MM.1S (cell line): ENCODE measurements at regions not wholly inside any gene's neighbourhood (a gene's known extent, or its start where the extent isn't known, plus 50 kb on each side); places are given as distances from the start of the nearest gene placed in this dataset.

ENCODE experiments used
- DNase-seq: peaks from one replicate; pipeline ENCODE4 v3.0.0-alpha.2; 2015
- H2AFZ ChIP-seq: fragments of 300-600 bp; sonication (generic); 2 replicates; pipeline ENCODE4 v1.6.0; 2016; ENCODE audit warnings: antibody characterized with exemption, low read length
- H3F3A ChIP-seq: fragments of 300-600 bp; sonication (generic); 2 replicates; pipeline ENCODE4 v1.6.1; 2016; ENCODE audit warnings: mild to moderate bottlenecking, antibody characterized with exemption, low read length, moderate library complexity, mixed read lengths; ENCODE audit not compliant: insufficient read depth
- H3K27ac ChIP-seq: fragments of 300-600 bp; sonication (generic); 2 replicates; pipeline ENCODE4 v1.5.1; 2016; ENCODE audit warnings: mild to moderate bottlenecking, low read length
- H3K27me3 ChIP-seq: fragments of 300-600 bp; sonication (generic); replicated peaks from 2 replicates; pipeline ENCODE4 v1.6.0; 2016; ENCODE audit warnings: low read length; ENCODE audit not compliant: insufficient read depth
- H3K36me3 ChIP-seq: fragments of 300-600 bp; sonication (generic); replicated peaks from 2 replicates; pipeline ENCODE4 v1.6.1; 2016; ENCODE audit warnings: mild to moderate bottlenecking, low read length, mixed read lengths; ENCODE audit not compliant: insufficient read depth
- H3K4me1 ChIP-seq: fragments of 300-600 bp; sonication (generic); 2 replicates; pipeline ENCODE4 v1.6.1; 2016; ENCODE audit warnings: low read length, mixed read lengths
- H3K4me2 ChIP-seq: fragments of 300-600 bp; sonication (generic); 2 replicates; pipeline ENCODE4 v1.6.0; 2016; ENCODE audit warnings: low read depth, low read length
- H3K4me3 ChIP-seq: fragments of 300-600 bp; sonication (generic); 2 replicates; pipeline ENCODE4 v1.5.1; 2016; ENCODE audit warnings: low read length, mixed read lengths
- H3K79me2 ChIP-seq: fragments of 300-600 bp; sonication (generic); 2 replicates; pipeline ENCODE4 v1.6.1; 2016; ENCODE audit warnings: mixed run types, low read length, mixed read lengths
- H3K9ac ChIP-seq: fragments of 300-600 bp; sonication (generic); 2 replicates; pipeline ENCODE4 v1.6.1; 2016; ENCODE audit warnings: low read length, mixed read lengths
- H3K9me2 ChIP-seq: fragments of 300-600 bp; sonication (generic); replicated peaks from 2 replicates; pipeline ENCODE4 v1.6.1; 2016; ENCODE audit warnings: mild to moderate bottlenecking, low read length, mixed read lengths; ENCODE audit not compliant: insufficient read depth
- H3K9me3 ChIP-seq: fragments of 300-600 bp; sonication (generic); replicated peaks from 2 replicates; pipeline ENCODE4 v1.6.1; 2016; ENCODE audit warnings: mild to moderate bottlenecking, low read length, mixed read lengths; ENCODE audit not compliant: insufficient read depth
- H4K20me1 ChIP-seq: fragments of 300-600 bp; sonication (generic); 2 replicates; pipeline ENCODE4 v1.6.1; 2016; ENCODE audit warnings: mild to moderate bottlenecking, low read length, moderate library complexity, mixed read lengths; ENCODE audit not compliant: insufficient read depth
- EZH2 ChIP-seq: fragments of 300-600 bp; sonication (generic); optimal IDR thresholded peaks from 2 replicates; pipeline ENCODE3; 2017; ENCODE audit warnings: low read depth, mild to moderate bottlenecking, antibody characterized with exemption, low read length, mixed read lengths
- EZH2phosphoT487 ChIP-seq: fragments of 300-600 bp; sonication (generic); IDR thresholded peaks from 2 replicates; pipeline ENCODE4 v1.6.1; 2018; ENCODE audit warnings: antibody characterized with exemption, low read length
- TF ChIP-seq, protein P1 (sequence below): fragments of 300-600 bp; sonication (generic); IDR thresholded peaks from 2 replicates; pipeline ENCODE4 v1.5.1; 2016; ENCODE audit warnings: antibody characterized with exemption, low read length, mixed read lengths

DNA sequence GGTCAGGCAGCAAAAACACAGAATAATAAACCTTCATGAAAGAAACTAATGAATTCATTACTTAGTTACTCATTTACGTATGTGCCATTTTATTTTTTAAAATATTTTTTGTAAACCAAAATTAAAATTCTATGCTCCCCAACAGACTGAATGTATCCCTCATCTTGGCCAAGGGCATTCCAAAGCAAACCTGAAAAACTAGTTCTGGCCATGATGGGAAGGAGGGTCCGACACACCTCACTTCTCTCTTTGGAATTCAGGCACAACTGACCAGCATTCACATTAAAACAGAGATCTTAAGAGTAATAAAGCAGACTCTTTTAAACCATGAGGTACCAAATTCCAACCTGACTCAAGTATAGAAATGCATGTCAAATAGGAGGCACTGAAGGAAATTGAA, 1576.9 kb upstream of the SPRY2 start:
- Histone ChIP-seq H2AFZ (no peak overlapping the region), H4K20me1 (no peaks in the 10 kb centered on the region), H3F3A (no peaks in the 10 kb centered on the region), H3K9me3 (no peaks in the 10 kb centered on the region), H3K36me3 (no peaks in the 10 kb centered on the region), H3K4me3 (no peak overlapping the region), H3K4me1 (no peaks in the 10 kb centered on the region), H3K9me2 (0 out of 2 replicates have a peak, but pooled peaks cover 2% of the 10 kb centered on the region), H3K27ac (no peak overlapping the region), H3K79me2 (no peaks in the 10 kb centered on the region), H3K9ac (no peak overlapping the region), H3K4me2 (no peak overlapping the region), H3K27me3 (no peaks in the 10 kb centered on the region)
- TF ChIP-seq, protein P1, sequence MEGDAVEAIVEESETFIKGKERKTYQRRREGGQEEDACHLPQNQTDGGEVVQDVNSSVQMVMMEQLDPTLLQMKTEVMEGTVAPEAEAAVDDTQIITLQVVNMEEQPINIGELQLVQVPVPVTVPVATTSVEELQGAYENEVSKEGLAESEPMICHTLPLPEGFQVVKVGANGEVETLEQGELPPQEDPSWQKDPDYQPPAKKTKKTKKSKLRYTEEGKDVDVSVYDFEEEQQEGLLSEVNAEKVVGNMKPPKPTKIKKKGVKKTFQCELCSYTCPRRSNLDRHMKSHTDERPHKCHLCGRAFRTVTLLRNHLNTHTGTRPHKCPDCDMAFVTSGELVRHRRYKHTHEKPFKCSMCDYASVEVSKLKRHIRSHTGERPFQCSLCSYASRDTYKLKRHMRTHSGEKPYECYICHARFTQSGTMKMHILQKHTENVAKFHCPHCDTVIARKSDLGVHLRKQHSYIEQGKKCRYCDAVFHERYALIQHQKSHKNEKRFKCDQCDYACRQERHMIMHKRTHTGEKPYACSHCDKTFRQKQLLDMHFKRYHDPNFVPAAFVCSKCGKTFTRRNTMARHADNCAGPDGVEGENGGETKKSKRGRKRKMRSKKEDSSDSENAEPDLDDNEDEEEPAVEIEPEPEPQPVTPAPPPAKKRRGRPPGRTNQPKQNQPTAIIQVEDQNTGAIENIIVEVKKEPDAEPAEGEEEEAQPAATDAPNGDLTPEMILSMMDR: no peak
- no peak for TF ChIP-seq EZH2
- no peak for TF ChIP-seq EZH2phosphoT487
- DNase-seq: no peak

DNA sequence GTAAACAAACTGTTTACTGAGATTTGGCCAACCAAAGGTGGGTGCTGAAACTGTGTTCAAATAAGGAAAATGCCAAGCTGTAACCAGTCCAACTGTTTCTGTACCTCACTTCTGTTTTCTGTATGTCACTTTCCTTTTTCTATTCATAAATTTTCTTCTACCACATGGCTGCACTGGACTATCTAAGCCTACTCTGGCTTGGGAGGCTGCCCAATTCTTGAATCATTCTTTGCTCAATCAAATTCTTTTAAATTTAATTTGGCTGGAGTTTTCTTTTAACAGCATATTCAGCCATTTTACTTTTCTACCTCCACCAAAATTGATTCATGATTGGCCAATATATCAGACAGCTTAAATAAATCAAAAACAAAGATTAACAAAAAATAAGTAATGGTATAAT, 1575.5 kb upstream of the SPRY2 start:
- no peak overlapping the region for H3K27ac ChIP-seq
- H3K9me3 ChIP-seq: no peaks in the 10 kb centered on the region
- no peak for DNase-seq
- H3K4me3 ChIP-seq: no peak overlapping the region
- H3F3A ChIP-seq: no peaks in the 10 kb centered on the region
- no peaks in the 10 kb centered on the region for H3K4me1 ChIP-seq
- H3K9ac ChIP-seq: no peak overlapping the region
- H2AFZ ChIP-seq: no peak overlapping the region
- H3K36me3 ChIP-seq: no peaks in the 10 kb centered on the region
- no peaks in the 10 kb centered on the region for H3K27me3 ChIP-seq
- no peak overlapping the region for H3K4me2 ChIP-seq
- H3K79me2 ChIP-seq: no peaks in the 10 kb centered on the region
- H3K9me2 ChIP-seq: 0 out of 2 replicates have a peak, but pooled peaks cover 2% of the 10 kb centered on the region
- H4K20me1 ChIP-seq: no peaks in the 10 kb centered on the region
- TF ChIP-seq, protein P1: no peak
- TF ChIP-seq EZH2 (no peak), EZH2phosphoT487 (no peak)

DNA sequence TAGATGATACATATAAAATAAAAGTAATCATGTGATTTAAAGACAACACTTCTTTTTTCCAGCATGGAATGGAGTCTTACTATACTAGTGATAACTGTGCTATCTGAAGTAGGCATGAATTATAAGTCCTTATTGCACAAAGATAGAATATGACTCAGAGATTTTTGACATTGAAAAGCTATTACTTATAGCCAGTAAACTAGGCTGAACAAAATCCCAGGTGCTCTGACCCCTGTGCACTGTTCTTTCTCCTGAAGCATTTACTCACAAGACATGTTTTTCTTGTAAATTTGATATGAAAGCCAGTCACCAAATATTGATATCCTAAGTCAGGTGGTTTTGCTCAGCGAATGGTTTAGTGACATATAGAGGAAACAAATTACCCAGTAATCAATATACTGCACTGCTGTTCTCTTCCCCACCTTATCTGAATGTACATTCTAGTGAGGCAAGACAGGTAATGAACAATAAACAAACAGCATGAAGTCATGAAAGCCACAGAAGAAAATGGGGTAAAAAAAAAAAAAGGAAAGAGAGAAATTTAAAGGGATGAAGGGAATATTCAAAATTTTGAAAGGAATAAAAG, 1567.0 kb upstream of the SPRY2 start:
- Histone ChIP-seq H3K27ac (no peak overlapping the region), H3K36me3 (no peaks in the 10 kb centered on the region), H3K4me3 (no peak overlapping the region), H3K9me3 (no peaks in the 10 kb centered on the region), H3F3A (no peaks in the 10 kb centered on the region), H3K27me3 (no peaks in the 10 kb centered on the region), H4K20me1 (no peaks in the 10 kb centered on the region), H3K4me1 (no peaks in the 10 kb centered on the region), H2AFZ (no peak overlapping the region), H3K9me2 (no peaks in the 10 kb centered on the region), H3K4me2 (no peak overlapping the region), H3K9ac (no peak overlapping the region), H3K79me2 (no peaks in the 10 kb centered on the region)
- TF ChIP-seq EZH2phosphoT487 (no peak), EZH2 (no peak)
- TF ChIP-seq, protein P1: no peak
- DNase-seq: no peak
